Hepatocyte (in vitro differentiated cells): ENCODE measurements at regions not wholly inside any gene's neighbourhood (a gene's known extent, or its start where the extent isn't known, plus 50 kb on each side); places are given as distances from the start of the nearest gene placed in this dataset.

Experiments used
- DNase-seq: peaks from one replicate; pipeline ENCODE4 v3.0.0-alpha.2; 2016; ENCODE audit warnings: low spot score
- H2AFZ ChIP-seq: fragments of 200-600 bp; sonication (generic); 2 replicates; pipeline ENCODE4 v1.6.0; 2016; ENCODE audit warnings: antibody characterized with exemption, mild to moderate bottlenecking
- H3K27ac ChIP-seq: fragments of 200-600 bp; sonication (generic); 2 replicates; pipeline ENCODE4 v1.5.1; 2016; ENCODE audit warnings: mild to moderate bottlenecking
- H3K27me3 ChIP-seq: fragments of 200-600 bp; sonication (generic); 2 replicates; pipeline ENCODE4 v1.6.1; 2016
- H3K36me3 ChIP-seq: fragments of 200-600 bp; sonication (generic); replicated peaks from 2 replicates; pipeline ENCODE4 v1.5.1; 2016; ENCODE audit warnings: low read depth; ENCODE audit not compliant: insufficient read depth
- H3K4me1 ChIP-seq: fragments of 200-600 bp; sonication (generic); 2 replicates; pipeline ENCODE4 v1.5.1; 2016; ENCODE audit warnings: mild to moderate bottlenecking, moderate library complexity; ENCODE audit not compliant: insufficient read depth
- H3K4me2 ChIP-seq: fragments of 200-600 bp; sonication (generic); 2 replicates; pipeline ENCODE4 v1.6.0; 2016
- H3K4me3 ChIP-seq: fragments of 200-600 bp; sonication (generic); 2 replicates; pipeline ENCODE4 v1.5.1; 2016; ENCODE audit warnings: mild to moderate bottlenecking
- H3K79me2 ChIP-seq: fragments of 200-600 bp; sonication (generic); 2 replicates; pipeline ENCODE4 v1.6.0; 2017; ENCODE audit warnings: mild to moderate bottlenecking
- H3K9me2 ChIP-seq: fragments of 200-600 bp; sonication (generic); replicated peaks from 2 replicates; pipeline ENCODE4 v1.6.0; 2017; ENCODE audit warnings: mild to moderate bottlenecking; ENCODE audit not compliant: insufficient read depth
- H3K9me3 ChIP-seq: fragments of 200-600 bp; sonication (generic); 2 replicates; pipeline ENCODE4 v1.5.1; 2016; ENCODE audit warnings: low read depth, mild to moderate bottlenecking
- H4K20me1 ChIP-seq: fragments of 200-600 bp; sonication (generic); 2 replicates; pipeline ENCODE4 v1.6.0; 2016; ENCODE audit warnings: mild to moderate bottlenecking; ENCODE audit not compliant: insufficient read depth, poor library complexity, severe bottlenecking
- CTCF ChIP-seq: fragments of 200-600 bp; sonication (generic); IDR thresholded peaks from 2 replicates; pipeline ENCODE4 v1.5.1; 2016; ENCODE audit warnings: antibody characterized with exemption, mild to moderate bottlenecking; ENCODE audit not compliant: poor library complexity
- EZH2 ChIP-seq: fragments of 200-600 bp; sonication (generic); IDR thresholded peaks from 2 replicates; pipeline ENCODE4 v1.6.1; 2016; ENCODE audit warnings: antibody characterized with exemption, mild to moderate bottlenecking, borderline replicate concordance
- EZH2phosphoT487 ChIP-seq: fragments of 200-600 bp; sonication (generic); IDR thresholded peaks from one replicate; pipeline ENCODE4 v1.6.1; 2018; ENCODE audit warnings: antibody characterized with exemption, mild to moderate bottlenecking, low read depth, moderate library complexity; ENCODE audit not compliant: unreplicated experiment, severe bottlenecking
- WGBS: methylation state at CpG from one replicate; pipeline ENCODE4 v1.1.6; 2016; ENCODE audit warnings: low lambda C conversion rate; ENCODE audit errors: missing lambda C conversion rate; 5-methylcytosine and 5-hydroxymethylcytosine counted together

GRCh38 chr6:144476286-144476685 is 191.2 kb downstream of the UTRN start:
- no peak for DNase-seq
- Histone ChIP-seq H3K4me3 (no peak overlapping the region), H3K79me2 (no peaks in the 10 kb centered on the region), H4K20me1 (no peaks in the 10 kb centered on the region), H3K27ac (no peak overlapping the region), H3K36me3 (no peaks in the 10 kb centered on the region), H3K9me3 (no peaks in the 10 kb centered on the region), H3K4me1 (no peaks in the 10 kb centered on the region), H3K9me2 (no peaks in the 10 kb centered on the region), H2AFZ (no peak overlapping the region), H3K27me3 (no peaks in the 10 kb centered on the region), H3K4me2 (no peak overlapping the region)
- WGBS = 96% methylated on average over 3 of the region's 3 CpGs
- no peak for TF ChIP-seq CTCF
- no peak for TF ChIP-seq EZH2
- TF ChIP-seq EZH2phosphoT487 = no peak

- Histone ChIP-seq H3K27me3 (no peaks in the 10 kb centered on the region), H3K4me3 (no peak overlapping the region), H3K9me3 (no peaks in the 10 kb centered on the region), H3K4me2 (no peak overlapping the region), H3K27ac (no peak overlapping the region), H3K4me1 (no peaks in the 10 kb centered on the region), H4K20me1 (no peaks in the 10 kb centered on the region), H3K79me2 (no peaks in the 10 kb centered on the region), H3K9me2 (no peaks in the 10 kb centered on the region), H3K36me3 (no peaks in the 10 kb centered on the region), H2AFZ (no peak overlapping the region)
- WGBS = 100% methylated on average over 1 of the region's 1 CpG
- TF ChIP-seq EZH2phosphoT487 (no peak), CTCF (no peak), EZH2 (no peak)
- DNase-seq = no peak
These were observed 192.3 kb downstream of the UTRN start for GRCh38 chr6:144477396-144477795.

- no peaks in the 10 kb centered on the region for H3K9me2 ChIP-seq
- H4K20me1 ChIP-seq = no peaks in the 10 kb centered on the region
- no peak for TF ChIP-seq EZH2
- no peak for TF ChIP-seq EZH2phosphoT487
- no peak for TF ChIP-seq CTCF
- H3K27me3 ChIP-seq = no peaks in the 10 kb centered on the region
- no peak overlapping the region for H2AFZ ChIP-seq
- no peaks in the 10 kb centered on the region for H3K9me3 ChIP-seq
- H3K79me2 ChIP-seq = no peaks in the 10 kb centered on the region
- H3K27ac ChIP-seq = no peak overlapping the region
- no peaks in the 10 kb centered on the region for H3K4me1 ChIP-seq
- no peaks in the 10 kb centered on the region for H3K36me3 ChIP-seq
- no peak for DNase-seq
- H3K4me3 ChIP-seq = no peak overlapping the region
- H3K4me2 ChIP-seq = no peak overlapping the region
These were observed 192.7 kb downstream of the UTRN start for GRCh38 chr6:144477856-144478255.

- DNase-seq = no peak
- Histone ChIP-seq H4K20me1 (no peaks in the 10 kb centered on the region), H3K4me3 (no peak overlapping the region), H3K79me2 (no peaks in the 10 kb centered on the region), H2AFZ (no peak overlapping the region), H3K4me2 (no peak overlapping the region), H3K4me1 (no peaks in the 10 kb centered on the region), H3K9me2 (no peaks in the 10 kb centered on the region), H3K27me3 (no peaks in the 10 kb centered on the region), H3K9me3 (no peaks in the 10 kb centered on the region), H3K36me3 (no peaks in the 10 kb centered on the region), H3K27ac (no peak overlapping the region)
- TF ChIP-seq EZH2 (no peak), CTCF (no peak), EZH2phosphoT487 (no peak)
- 78% methylated on average over 5 of the region's 5 CpGs for WGBS
These were observed 193.3 kb downstream of the UTRN start for GRCh38 chr6:144478483-144478882.
